Brain microvascular endothelial cell (primary cell): ENCODE measurements at regions not wholly inside any gene's neighbourhood (a gene's known extent, or its start where the extent isn't known, plus 50 kb on each side); places are given as distances from the start of the nearest gene placed in this dataset.

Source experiments
- DNase-seq: peaks from one replicate; pipeline ENCODE4 v3.0.0-alpha.2; 2020
- H3K27ac ChIP-seq: fragments of 250-450 bp; sonication (Bioruptor Pico); 2 replicates; pipeline ENCODE4 v1.5.1; 2020; ENCODE audit warnings: mild to moderate bottlenecking, moderate library complexity
- H3K27me3 ChIP-seq: fragments of 250-450 bp; sonication (Bioruptor Pico); replicated peaks from 2 replicates; pipeline ENCODE4 v1.5.1; 2020; ENCODE audit warnings: mild to moderate bottlenecking
- H3K36me3 ChIP-seq: fragments of 250-450 bp; sonication (Bioruptor Pico); replicated peaks from 2 replicates; pipeline ENCODE4 v1.5.1; 2020; ENCODE audit warnings: mild to moderate bottlenecking
- H3K4me3 ChIP-seq: 2 replicates; pipeline ENCODE4 v1.5.1; 2011; ENCODE audit warnings: low read depth, mild to moderate bottlenecking, control low read depth, low read length, moderate library complexity
- in situ Hi-C: cut with HindIII; loops from 2 replicates; pipeline ENCODE4 v1.10.0; 2017; ENCODE audit warnings: low sequenced_read_pairs, low pct_ligation_motif_present
- TF ChIP-seq, protein P1 (sequence below): IDR thresholded peaks from 2 replicates; pipeline ENCODE4 v1.5.1; 2011; ENCODE audit warnings: low read depth, mild to moderate bottlenecking, moderate library complexity, low read length, control low read depth, inconsistent platforms; ENCODE audit errors: missing control alignments

DNA sequence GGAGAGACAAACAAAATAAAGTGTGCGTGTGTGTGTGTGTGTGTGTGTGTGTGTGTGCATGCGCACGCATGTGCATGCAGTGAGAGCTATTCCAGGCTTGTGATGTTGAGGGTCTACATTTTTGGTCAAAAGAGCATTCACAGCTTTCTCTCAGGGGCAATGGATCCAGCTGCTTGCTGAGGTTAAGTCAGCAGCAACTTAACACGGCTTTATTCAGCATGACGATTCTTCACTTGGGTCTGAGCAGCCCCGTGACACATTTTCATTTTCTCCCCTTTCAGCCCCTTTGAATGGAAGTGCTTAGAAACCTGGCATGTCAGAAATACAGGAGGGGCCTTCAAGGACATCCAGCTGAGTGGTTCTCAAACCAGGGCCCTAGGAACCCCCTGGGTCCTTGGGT, 66.4 kb upstream of the MED9 start:
- TF ChIP-seq, protein P1, sequence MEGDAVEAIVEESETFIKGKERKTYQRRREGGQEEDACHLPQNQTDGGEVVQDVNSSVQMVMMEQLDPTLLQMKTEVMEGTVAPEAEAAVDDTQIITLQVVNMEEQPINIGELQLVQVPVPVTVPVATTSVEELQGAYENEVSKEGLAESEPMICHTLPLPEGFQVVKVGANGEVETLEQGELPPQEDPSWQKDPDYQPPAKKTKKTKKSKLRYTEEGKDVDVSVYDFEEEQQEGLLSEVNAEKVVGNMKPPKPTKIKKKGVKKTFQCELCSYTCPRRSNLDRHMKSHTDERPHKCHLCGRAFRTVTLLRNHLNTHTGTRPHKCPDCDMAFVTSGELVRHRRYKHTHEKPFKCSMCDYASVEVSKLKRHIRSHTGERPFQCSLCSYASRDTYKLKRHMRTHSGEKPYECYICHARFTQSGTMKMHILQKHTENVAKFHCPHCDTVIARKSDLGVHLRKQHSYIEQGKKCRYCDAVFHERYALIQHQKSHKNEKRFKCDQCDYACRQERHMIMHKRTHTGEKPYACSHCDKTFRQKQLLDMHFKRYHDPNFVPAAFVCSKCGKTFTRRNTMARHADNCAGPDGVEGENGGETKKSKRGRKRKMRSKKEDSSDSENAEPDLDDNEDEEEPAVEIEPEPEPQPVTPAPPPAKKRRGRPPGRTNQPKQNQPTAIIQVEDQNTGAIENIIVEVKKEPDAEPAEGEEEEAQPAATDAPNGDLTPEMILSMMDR, result no peak
- in situ Hi-C loops, result no loop called here

DNA sequence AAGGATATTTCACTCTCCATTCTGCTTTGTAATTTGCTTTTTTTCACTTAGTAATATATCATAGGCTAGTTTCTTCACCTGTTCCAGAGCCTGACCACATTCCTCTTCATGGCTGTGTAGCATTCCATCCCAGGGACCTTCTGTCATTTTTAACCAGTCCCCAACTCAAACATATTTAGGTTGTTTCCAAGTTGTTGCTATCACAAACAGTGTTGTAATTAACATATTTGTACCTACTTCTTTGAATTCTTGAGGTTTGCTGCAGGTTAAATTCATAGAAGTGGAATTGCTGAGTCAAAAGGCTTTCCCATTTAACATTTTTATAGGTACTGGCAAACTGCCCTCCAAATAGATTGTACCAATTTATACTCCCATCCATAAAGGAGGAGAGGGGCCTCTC, 65.1 kb upstream of the MED9 start:
- no peak for DNase-seq

More for the DNA sequence above, 66.4 kb upstream of the MED9 start:
- H3K27ac ChIP-seq, result no peak overlapping the region
- no peak for DNase-seq
- no peaks in the 10 kb centered on the region for H3K36me3 ChIP-seq
- H3K4me3 ChIP-seq, result no peak overlapping the region
- H3K27me3 ChIP-seq, result no peaks in the 10 kb centered on the region

DNA sequence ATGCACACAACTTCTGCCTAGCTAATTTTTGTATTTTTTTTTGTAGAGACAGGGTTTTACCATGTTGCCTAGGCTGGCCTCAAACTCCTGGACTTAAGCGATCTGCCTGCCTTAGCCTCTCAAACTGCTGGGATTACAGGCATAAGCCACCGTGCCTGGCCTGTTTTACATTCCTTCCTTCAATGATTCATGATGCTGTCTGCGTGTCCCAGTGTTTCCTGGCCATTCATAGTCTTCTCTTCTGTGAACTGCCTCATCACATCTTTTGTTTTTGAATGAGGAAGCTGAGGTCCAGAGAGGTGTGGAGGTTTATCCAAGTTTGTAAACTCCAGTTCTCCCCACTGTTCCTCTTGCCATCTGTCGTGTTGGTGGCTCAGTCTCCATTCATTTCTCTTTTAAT, 64.5 kb upstream of the MED9 start:
- Histone ChIP-seq H3K27me3 (no peaks in the 10 kb centered on the region), H3K27ac (no peak overlapping the region), H3K4me3 (no peak overlapping the region), H3K36me3 (no peaks in the 10 kb centered on the region)
- TF ChIP-seq, protein P1, result no peak
- peak; percentile 79 for DNase-seq
- in situ Hi-C loops, result no loop called here

More for the DNA sequence above, 65.1 kb upstream of the MED9 start:
- Histone ChIP-seq H3K36me3 (no peaks in the 10 kb centered on the region), H3K27me3 (no peaks in the 10 kb centered on the region), H3K4me3 (no peak overlapping the region), H3K27ac (no peak overlapping the region)
- in situ Hi-C loops, result no loop called here
- TF ChIP-seq, protein P1, result no peak

DNA sequence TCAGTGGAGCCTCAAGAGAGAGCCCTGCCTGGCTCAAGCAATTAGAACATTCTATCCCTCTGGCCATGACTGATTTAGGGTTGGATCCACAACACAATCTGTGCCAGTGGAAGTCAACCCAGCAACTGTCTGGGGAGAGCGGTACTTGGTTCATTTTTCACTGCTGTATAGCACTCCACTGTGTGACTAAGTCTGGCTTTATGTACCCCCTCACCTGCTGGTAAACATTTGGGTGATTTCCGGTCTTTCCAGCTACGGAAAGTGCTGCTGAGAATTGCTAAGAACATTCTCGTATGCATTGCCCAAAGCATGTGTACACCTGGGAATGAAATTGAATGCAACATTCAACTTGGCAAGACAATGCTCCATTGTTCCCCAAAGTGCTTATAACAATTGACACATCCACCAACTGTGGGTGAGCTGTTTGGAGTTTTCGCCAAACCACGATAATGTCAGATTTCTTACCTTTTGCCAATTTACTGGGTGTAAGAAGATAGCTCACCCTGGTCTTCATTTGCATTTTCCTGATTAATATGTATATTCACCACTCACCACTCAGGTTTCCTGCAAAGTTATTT, 63.5 kb upstream of the MED9 start:
- Histone ChIP-seq H3K4me3 (no peak overlapping the region), H3K36me3 (no peaks in the 10 kb centered on the region), H3K27me3 (no peaks in the 10 kb centered on the region), H3K27ac (no peak overlapping the region)
- DNase-seq, result no peak
- TF ChIP-seq, protein P1, result no peak
- in situ Hi-C loops, result no loop called here

DNA sequence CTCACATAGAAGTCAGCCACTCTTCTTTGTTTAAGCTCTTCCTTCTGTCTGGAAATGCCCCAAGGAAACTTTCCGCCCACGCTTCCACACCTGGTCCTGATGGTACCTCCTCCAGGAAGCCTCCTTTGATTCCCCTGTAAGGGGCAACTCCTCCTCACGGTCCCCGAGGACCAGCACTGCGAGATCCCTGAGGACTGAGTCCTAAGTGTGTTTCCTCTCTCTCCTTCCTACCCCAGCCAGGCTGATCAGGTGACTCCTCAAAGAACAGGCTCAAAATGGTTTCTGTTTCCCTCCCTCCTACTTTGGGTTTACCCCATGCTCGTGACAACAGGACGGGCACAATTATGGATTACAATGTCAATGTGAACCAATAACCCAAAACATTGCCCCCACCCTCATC, 63.0 kb upstream of the MED9 start:
- H3K27ac ChIP-seq, result no peak overlapping the region
- in situ Hi-C loops, result no loop called here
- no peak overlapping the region for H3K4me3 ChIP-seq
- no peak for DNase-seq
- H3K36me3 ChIP-seq, result no peaks in the 10 kb centered on the region
- H3K27me3 ChIP-seq, result no peaks in the 10 kb centered on the region
- TF ChIP-seq, protein P1, result no peak

DNA sequence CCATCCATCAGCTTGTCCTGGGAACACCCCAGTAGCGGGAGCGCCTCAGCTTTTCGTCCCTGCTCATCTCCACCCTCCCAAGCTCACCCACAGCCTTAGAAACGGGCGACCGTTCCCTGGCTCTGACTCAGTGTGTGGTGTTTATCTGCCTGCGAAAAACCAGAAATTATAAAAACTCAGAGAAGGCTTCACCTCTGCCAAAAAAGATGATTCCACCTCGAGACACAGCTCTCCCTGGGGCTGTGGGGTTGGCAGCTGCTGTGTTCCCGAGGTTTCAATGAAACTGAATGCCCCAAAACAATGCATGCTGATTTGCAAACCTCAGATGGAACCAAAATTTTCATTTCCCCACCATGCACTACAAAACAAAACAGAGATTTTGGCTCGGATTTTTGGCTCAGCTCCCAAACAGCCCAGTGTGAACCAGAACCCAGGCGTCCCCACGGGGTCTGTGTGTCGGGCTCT, 62.4 kb upstream of the MED9 start:
- Histone ChIP-seq H3K27ac (no peak overlapping the region), H3K36me3 (no peaks in the 10 kb centered on the region), H3K27me3 (no peaks in the 10 kb centered on the region), H3K4me3 (no peak overlapping the region)
- in situ Hi-C loops, result no loop called here
- TF ChIP-seq, protein P1, result no peak
- no peak for DNase-seq
